ENCODE measurements at regions not wholly inside any gene's neighbourhood (a gene's known extent, or its start where the extent isn't known, plus 50 kb on each side); places are given as distances from the start of the nearest gene placed in this dataset.

DNA sequence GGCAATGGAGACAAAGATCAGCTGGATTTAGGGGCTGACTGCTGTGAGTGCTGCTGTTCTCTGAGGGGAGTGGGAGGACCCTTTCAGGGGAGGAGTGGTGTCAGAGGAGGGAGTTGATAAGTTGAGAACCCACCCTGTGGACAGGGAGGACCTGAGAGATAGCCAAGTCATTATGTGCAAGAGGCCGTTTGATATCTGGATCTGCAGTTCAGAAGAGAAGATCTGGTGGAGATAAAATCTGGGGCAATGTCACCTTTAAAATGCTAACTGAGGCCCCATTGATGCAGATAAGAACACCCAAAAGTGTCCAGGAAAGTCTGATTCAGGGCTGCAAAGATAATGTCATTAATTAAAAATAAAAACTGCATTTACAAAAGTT lies 256.1 kb upstream of the HES1 start:
- H3K4me3 ChIP-seq (ENCODE audit: low read depth, low read length): no peak overlapping the region
- TF ChIP-seq, protein P1, sequence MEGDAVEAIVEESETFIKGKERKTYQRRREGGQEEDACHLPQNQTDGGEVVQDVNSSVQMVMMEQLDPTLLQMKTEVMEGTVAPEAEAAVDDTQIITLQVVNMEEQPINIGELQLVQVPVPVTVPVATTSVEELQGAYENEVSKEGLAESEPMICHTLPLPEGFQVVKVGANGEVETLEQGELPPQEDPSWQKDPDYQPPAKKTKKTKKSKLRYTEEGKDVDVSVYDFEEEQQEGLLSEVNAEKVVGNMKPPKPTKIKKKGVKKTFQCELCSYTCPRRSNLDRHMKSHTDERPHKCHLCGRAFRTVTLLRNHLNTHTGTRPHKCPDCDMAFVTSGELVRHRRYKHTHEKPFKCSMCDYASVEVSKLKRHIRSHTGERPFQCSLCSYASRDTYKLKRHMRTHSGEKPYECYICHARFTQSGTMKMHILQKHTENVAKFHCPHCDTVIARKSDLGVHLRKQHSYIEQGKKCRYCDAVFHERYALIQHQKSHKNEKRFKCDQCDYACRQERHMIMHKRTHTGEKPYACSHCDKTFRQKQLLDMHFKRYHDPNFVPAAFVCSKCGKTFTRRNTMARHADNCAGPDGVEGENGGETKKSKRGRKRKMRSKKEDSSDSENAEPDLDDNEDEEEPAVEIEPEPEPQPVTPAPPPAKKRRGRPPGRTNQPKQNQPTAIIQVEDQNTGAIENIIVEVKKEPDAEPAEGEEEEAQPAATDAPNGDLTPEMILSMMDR (IDR thresholded peaks at IDR 0.05; ENCODE audit: insufficient read depth, low read length, poor library complexity, severe bottlenecking): no peak
- no peaks in the 10 kb centered on the region for H3K36me3 ChIP-seq (ENCODE audit: control insufficient read depth, insufficient read depth, low read length)
- DNase-seq (ENCODE audit: low read depth): no peak
- H3K27me3 ChIP-seq (ENCODE audit: control insufficient read depth, insufficient read depth, low read length): no peaks in the 10 kb centered on the region

- TF ChIP-seq, protein P1 (IDR thresholded peaks at IDR 0.05; ENCODE audit: insufficient read depth, low read length, poor library complexity, severe bottlenecking): no peak
- no peak overlapping the region for H3K4me3 ChIP-seq (ENCODE audit: low read depth, low read length)
- H3K36me3 ChIP-seq (ENCODE audit: control insufficient read depth, insufficient read depth, low read length): no peaks in the 10 kb centered on the region
Measured at GRCh38 chr3:193882091-193882490, 253.9 kb upstream of the HES1 start.

GRCh38 chr3:193883551-193883950 lies 252.4 kb upstream of the HES1 start:
- TF ChIP-seq, protein P1 (IDR thresholded peaks at IDR 0.05; ENCODE audit: insufficient read depth, low read length, poor library complexity, severe bottlenecking): no peak
- no peaks in the 10 kb centered on the region for H3K36me3 ChIP-seq (ENCODE audit: control insufficient read depth, insufficient read depth, low read length)
- no peak overlapping the region for H3K4me3 ChIP-seq (ENCODE audit: low read depth, low read length)
- no peaks in the 10 kb centered on the region for H3K27me3 ChIP-seq (ENCODE audit: control insufficient read depth, insufficient read depth, low read length)
- DNase-seq (ENCODE audit: low read depth): peak; percentile 70

More at GRCh38 chr3:193882091-193882490, 253.9 kb upstream of the HES1 start:
- H3K27me3 ChIP-seq (ENCODE audit: control insufficient read depth, insufficient read depth, low read length): no peaks in the 10 kb centered on the region
- DNase-seq (ENCODE audit: low read depth): no peak

DNA sequence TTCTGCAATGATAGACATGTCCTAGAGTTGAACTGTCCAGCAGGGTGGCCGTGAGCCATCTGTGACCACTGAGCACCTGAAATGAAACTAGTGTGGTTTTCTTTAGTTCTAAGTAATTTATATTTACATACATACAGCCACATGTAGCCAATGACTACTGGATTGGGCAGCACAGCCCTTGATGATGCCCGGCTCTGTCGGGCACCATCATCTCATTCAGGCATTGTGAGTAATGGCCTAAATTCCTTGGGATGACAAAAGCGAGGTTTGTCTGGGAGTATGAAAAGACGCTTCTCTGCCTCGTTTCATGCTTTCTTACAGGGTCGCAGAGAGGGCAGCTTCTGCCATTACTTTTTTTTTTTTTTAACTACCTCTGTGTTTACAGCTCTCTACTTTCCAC lies 251.9 kb upstream of the HES1 start:
- TF ChIP-seq, protein P1 (IDR thresholded peaks at IDR 0.05; ENCODE audit: insufficient read depth, low read length, poor library complexity, severe bottlenecking): no peak
- no peaks in the 10 kb centered on the region for H3K36me3 ChIP-seq (ENCODE audit: control insufficient read depth, insufficient read depth, low read length)
- no peaks in the 10 kb centered on the region for H3K27me3 ChIP-seq (ENCODE audit: control insufficient read depth, insufficient read depth, low read length)
- no peak overlapping the region for H3K4me3 ChIP-seq (ENCODE audit: low read depth, low read length)
- no peak for DNase-seq (ENCODE audit: low read depth)

DNA sequence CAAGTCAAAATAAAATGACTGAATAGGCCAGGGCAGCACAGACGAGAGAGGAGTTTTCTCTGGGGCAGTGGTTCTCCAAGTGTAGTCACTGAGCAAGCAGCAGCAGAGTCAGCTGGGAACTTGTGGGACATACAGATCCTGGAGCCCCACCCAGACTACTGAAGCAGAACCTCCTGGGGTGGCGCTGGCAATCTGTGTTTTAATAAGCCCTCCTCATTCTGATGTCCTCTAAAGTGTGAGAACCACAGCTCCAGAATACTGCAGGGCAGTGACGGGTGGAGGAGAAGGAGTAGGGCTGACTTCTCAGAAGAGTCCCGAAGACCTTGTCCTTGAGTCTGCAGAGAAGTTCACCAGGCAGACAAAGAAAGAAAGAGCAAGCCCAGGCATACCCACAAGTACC lies 251.3 kb upstream of the HES1 start:
- no peak for DNase-seq (ENCODE audit: low read depth)
- H3K27me3 ChIP-seq (ENCODE audit: control insufficient read depth, insufficient read depth, low read length): no peaks in the 10 kb centered on the region
- TF ChIP-seq, protein P1 (IDR thresholded peaks at IDR 0.05; ENCODE audit: insufficient read depth, low read length, poor library complexity, severe bottlenecking): no peak
- no peaks in the 10 kb centered on the region for H3K36me3 ChIP-seq (ENCODE audit: control insufficient read depth, insufficient read depth, low read length)
- H3K4me3 ChIP-seq (ENCODE audit: low read depth, low read length): no peak overlapping the region

GRCh38 chr3:193885832-193886231 lies 250.1 kb upstream of the HES1 start:
- DNase-seq (ENCODE audit: low read depth): no peak
- Histone ChIP-seq H3K36me3 (ENCODE audit: control insufficient read depth, insufficient read depth, low read length) (no peaks in the 10 kb centered on the region), H3K27me3 (ENCODE audit: control insufficient read depth, insufficient read depth, low read length) (no peaks in the 10 kb centered on the region), H3K4me3 (ENCODE audit: low read depth, low read length) (no peak overlapping the region)
- TF ChIP-seq, protein P1 (IDR thresholded peaks at IDR 0.05; ENCODE audit: insufficient read depth, low read length, poor library complexity, severe bottlenecking): no peak
